WTC11 (cell line): ENCODE measurements at regions not wholly inside any gene's neighbourhood (a gene's known extent, or its start where the extent isn't known, plus 50 kb on each side); places are given as distances from the start of the nearest gene placed in this dataset.
"Not testable (repeated sequence)": the region's sequence is repeated elsewhere in the genome, so short reads cannot be mapped to it uniquely, and the experiment has no call there.

Experiments used
- ATAC-seq: fragments of 200-7000 bp; cut with Tn5 transposase; 2 replicates; pipeline ENCODE4 v1.10.0; 2021; ENCODE audit warnings: mild to moderate bottlenecking, moderate library complexity
- CTCF ChIA-PET: fragments of 300-600 bp; sonication (Branson Sonifier 250); formaldehyde crosslinking; loops from one replicate; lab custom pipeline; 2021; ENCODE audit warnings: antibody characterized with exemption; lab: Charles Lee
- POLR2A ChIA-PET: fragments of 350-600 bp; sonication (Branson Sonifier 250); formaldehyde crosslinking; loops from one replicate; lab custom pipeline; 2021; ENCODE audit warnings: antibody characterized with exemption; lab: Charles Lee
- DNase-seq: peaks from one replicate; pipeline ENCODE4 v3.0.0; 2021; ENCODE audit warnings: low spot score
- H3K27ac Mint-ChIP-seq: 2 replicates; pipeline ENCODE4 v1.8.0; 2021; ENCODE audit warnings: mixed read lengths
- H3K27me3 Mint-ChIP-seq: 2 replicates; pipeline ENCODE4 v1.8.0; 2021; ENCODE audit warnings: low read depth, mild to moderate bottlenecking, moderate library complexity, mixed read lengths
- H3K36me3 Mint-ChIP-seq: 2 replicates; pipeline ENCODE4 v1.8.0; 2021; ENCODE audit warnings: mixed read lengths
- H3K4me1 Mint-ChIP-seq: 2 replicates; pipeline ENCODE4 v1.8.0; 2022; ENCODE audit warnings: mixed read lengths
- H3K4me3 Mint-ChIP-seq: 2 replicates; pipeline ENCODE4 v1.8.0; 2021; ENCODE audit warnings: mild to moderate bottlenecking, moderate library complexity, mixed read lengths
- H3K9me3 Mint-ChIP-seq: 2 replicates; pipeline ENCODE4 v1.8.0; 2021; ENCODE audit warnings: mixed read lengths
- ESRRA ChIP-seq: sonication (generic); formaldehyde crosslinking; IDR thresholded peaks from 2 replicates; pipeline ENCODE4 v1.8.1; 2022; ENCODE audit warnings: mild to moderate bottlenecking, missing genetic modification reagents, borderline replicate concordance
- GTF2I ChIP-seq: fragments of 250-450 bp; sonication (Bioruptor Pico); conservative IDR thresholded peaks from 2 replicates; pipeline ENCODE4 v1.4.0; 2021; ENCODE audit warnings: mild to moderate bottlenecking
- MXD4 ChIP-seq: fragments of 250-450 bp; sonication (Bioruptor Pico); IDR thresholded peaks from 2 replicates; pipeline ENCODE4 v1.8.0; 2021; ENCODE audit warnings: mild to moderate bottlenecking, moderate library complexity, borderline replicate concordance
- SMAD3 ChIP-seq: sonication (generic); formaldehyde crosslinking; IDR thresholded peaks from 2 replicates; pipeline ENCODE4 v1.8.0; 2022; ENCODE audit warnings: missing genetic modification reagents, mild to moderate bottlenecking, borderline replicate concordance
- SOX15 ChIP-seq: fragments of 250-450 bp; sonication (Bioruptor Pico); IDR thresholded peaks from 2 replicates; pipeline ENCODE4 v1.9.0; 2021; ENCODE audit warnings: mild to moderate bottlenecking
- ZNF121 ChIP-seq: sonication (generic); formaldehyde crosslinking; IDR thresholded peaks from 2 replicates; pipeline ENCODE4 v1.8.0; 2023; ENCODE audit warnings: missing genetic modification reagents
- ZNF423 ChIP-seq: fragments of 250-450 bp; sonication (Bioruptor Pico); IDR thresholded peaks from 2 replicates; pipeline ENCODE4 v2.1.2; 2022; ENCODE audit warnings: mild to moderate bottlenecking, moderate library complexity
- TF ChIP-seq, protein P1 (sequence below): sonication (generic); formaldehyde crosslinking; IDR thresholded peaks from 2 replicates; pipeline ENCODE4 v1.8.1; 2022; ENCODE audit warnings: mild to moderate bottlenecking, moderate library complexity, missing genetic modification reagents
- TF ChIP-seq, protein P2 (sequence below): fragments of 250-450 bp; sonication (Bioruptor Pico); IDR thresholded peaks from 2 replicates; pipeline ENCODE4 v1.9.0; 2021; ENCODE audit warnings: mild to moderate bottlenecking, borderline replicate concordance
- TF ChIP-seq, protein P3 (sequence below): sonication (generic); formaldehyde crosslinking; IDR thresholded peaks from 2 replicates; pipeline ENCODE4 v1.8.1; 2023; ENCODE audit warnings: mild to moderate bottlenecking, missing genetic modification reagents
- TF ChIP-seq, protein P4 (sequence below): fragments of 250-450 bp; sonication (Bioruptor Pico); IDR thresholded peaks from 2 replicates; pipeline ENCODE4 v1.9.0; 2021; ENCODE audit warnings: mild to moderate bottlenecking
- TF ChIP-seq, protein P5 (sequence below): sonication (generic); formaldehyde crosslinking; IDR thresholded peaks from 2 replicates; pipeline ENCODE4 v1.8.0; 2022; ENCODE audit warnings: missing genetic modification reagents
- TF ChIP-seq, protein P6 (sequence below): fragments of 250-450 bp; sonication (Bioruptor Pico); IDR thresholded peaks from 2 replicates; pipeline ENCODE4 v1.8.0; 2021; ENCODE audit warnings: mild to moderate bottlenecking

- no peak overlapping the region for H3K4me3 Mint-ChIP-seq
- ATAC-seq (no peak), DNase-seq (no peak)
- H3K27me3 Mint-ChIP-seq = no peaks in the 10 kb centered on the region
- H3K36me3 Mint-ChIP-seq = peaks cover 18% of the 10 kb centered on the region
- H3K27ac Mint-ChIP-seq = no peak overlapping the region
- ChIA-PET POLR2A (no interaction called here), CTCF (interaction anchor here (0.6 kb wide), 1 partner anchor 17 kb away, joined by 5 read pairs; no protein-coding TSS in a partner anchor)
- H3K9me3 Mint-ChIP-seq = peaks cover 4% of the 10 kb centered on the region
- TF ChIP-seq, protein P1, sequence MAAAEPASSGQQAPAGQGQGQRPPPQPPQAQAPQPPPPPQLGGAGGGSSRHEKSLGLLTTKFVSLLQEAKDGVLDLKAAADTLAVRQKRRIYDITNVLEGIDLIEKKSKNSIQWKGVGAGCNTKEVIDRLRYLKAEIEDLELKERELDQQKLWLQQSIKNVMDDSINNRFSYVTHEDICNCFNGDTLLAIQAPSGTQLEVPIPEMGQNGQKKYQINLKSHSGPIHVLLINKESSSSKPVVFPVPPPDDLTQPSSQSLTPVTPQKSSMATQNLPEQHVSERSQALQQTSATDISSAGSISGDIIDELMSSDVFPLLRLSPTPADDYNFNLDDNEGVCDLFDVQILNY (CRISPR knock-in tag) = no peak
- no peak for TF ChIP-seq ZNF121
- TF ChIP-seq, protein P2, sequence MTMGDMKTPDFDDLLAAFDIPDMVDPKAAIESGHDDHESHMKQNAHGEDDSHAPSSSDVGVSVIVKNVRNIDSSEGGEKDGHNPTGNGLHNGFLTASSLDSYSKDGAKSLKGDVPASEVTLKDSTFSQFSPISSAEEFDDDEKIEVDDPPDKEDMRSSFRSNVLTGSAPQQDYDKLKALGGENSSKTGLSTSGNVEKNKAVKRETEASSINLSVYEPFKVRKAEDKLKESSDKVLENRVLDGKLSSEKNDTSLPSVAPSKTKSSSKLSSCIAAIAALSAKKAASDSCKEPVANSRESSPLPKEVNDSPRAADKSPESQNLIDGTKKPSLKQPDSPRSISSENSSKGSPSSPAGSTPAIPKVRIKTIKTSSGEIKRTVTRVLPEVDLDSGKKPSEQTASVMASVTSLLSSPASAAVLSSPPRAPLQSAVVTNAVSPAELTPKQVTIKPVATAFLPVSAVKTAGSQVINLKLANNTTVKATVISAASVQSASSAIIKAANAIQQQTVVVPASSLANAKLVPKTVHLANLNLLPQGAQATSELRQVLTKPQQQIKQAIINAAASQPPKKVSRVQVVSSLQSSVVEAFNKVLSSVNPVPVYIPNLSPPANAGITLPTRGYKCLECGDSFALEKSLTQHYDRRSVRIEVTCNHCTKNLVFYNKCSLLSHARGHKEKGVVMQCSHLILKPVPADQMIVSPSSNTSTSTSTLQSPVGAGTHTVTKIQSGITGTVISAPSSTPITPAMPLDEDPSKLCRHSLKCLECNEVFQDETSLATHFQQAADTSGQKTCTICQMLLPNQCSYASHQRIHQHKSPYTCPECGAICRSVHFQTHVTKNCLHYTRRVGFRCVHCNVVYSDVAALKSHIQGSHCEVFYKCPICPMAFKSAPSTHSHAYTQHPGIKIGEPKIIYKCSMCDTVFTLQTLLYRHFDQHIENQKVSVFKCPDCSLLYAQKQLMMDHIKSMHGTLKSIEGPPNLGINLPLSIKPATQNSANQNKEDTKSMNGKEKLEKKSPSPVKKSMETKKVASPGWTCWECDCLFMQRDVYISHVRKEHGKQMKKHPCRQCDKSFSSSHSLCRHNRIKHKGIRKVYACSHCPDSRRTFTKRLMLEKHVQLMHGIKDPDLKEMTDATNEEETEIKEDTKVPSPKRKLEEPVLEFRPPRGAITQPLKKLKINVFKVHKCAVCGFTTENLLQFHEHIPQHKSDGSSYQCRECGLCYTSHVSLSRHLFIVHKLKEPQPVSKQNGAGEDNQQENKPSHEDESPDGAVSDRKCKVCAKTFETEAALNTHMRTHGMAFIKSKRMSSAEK (CRISPR knock-in tag) = no peak
- TF ChIP-seq MXD4 (CRISPR knock-in tag) = no peak
- no peak for TF ChIP-seq SOX15 (CRISPR knock-in tag)
- no peak for TF ChIP-seq ZNF423 (CRISPR knock-in tag)
- TF ChIP-seq, protein P3, sequence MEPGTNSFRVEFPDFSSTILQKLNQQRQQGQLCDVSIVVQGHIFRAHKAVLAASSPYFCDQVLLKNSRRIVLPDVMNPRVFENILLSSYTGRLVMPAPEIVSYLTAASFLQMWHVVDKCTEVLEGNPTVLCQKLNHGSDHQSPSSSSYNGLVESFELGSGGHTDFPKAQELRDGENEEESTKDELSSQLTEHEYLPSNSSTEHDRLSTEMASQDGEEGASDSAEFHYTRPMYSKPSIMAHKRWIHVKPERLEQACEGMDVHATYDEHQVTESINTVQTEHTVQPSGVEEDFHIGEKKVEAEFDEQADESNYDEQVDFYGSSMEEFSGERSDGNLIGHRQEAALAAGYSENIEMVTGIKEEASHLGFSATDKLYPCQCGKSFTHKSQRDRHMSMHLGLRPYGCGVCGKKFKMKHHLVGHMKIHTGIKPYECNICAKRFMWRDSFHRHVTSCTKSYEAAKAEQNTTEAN (CRISPR knock-in tag) = no peak
- TF ChIP-seq GTF2I (CRISPR knock-in tag) = no peak
- peaks cover 11% of the 10 kb centered on the region for H3K4me1 Mint-ChIP-seq
Measured at GRCh38 chr12:77220586-77220985, 155.2 kb upstream of the E2F7 start.

DNA sequence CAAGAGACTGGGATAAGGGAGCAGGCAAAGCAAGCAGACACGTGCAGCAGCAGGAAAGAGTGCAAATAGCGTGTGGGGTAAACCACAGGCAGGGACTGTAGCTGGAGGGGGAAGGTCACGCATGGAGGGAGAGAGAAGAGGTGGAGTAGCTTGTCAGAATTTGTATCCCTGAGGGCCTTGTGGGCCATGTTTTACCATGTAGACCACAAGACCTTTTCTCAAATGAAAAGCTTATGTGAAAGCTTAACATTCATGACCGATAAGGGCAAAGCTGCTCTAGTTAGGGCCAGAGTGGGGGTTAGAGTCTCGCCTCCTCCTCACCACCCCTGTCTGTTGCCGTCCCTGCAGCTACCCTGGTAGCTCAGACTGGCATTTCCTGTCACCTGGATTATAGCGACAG is 152.9 kb upstream of the E2F7 start:
- Mint-ChIP-seq H3K36me3 (peaks cover 20% of the 10 kb centered on the region), H3K27me3 (no peaks in the 10 kb centered on the region), H3K4me1 (peaks cover 20% of the 10 kb centered on the region)
- POLR2A ChIA-PET = no interaction called here
- TF ChIP-seq, protein P4, sequence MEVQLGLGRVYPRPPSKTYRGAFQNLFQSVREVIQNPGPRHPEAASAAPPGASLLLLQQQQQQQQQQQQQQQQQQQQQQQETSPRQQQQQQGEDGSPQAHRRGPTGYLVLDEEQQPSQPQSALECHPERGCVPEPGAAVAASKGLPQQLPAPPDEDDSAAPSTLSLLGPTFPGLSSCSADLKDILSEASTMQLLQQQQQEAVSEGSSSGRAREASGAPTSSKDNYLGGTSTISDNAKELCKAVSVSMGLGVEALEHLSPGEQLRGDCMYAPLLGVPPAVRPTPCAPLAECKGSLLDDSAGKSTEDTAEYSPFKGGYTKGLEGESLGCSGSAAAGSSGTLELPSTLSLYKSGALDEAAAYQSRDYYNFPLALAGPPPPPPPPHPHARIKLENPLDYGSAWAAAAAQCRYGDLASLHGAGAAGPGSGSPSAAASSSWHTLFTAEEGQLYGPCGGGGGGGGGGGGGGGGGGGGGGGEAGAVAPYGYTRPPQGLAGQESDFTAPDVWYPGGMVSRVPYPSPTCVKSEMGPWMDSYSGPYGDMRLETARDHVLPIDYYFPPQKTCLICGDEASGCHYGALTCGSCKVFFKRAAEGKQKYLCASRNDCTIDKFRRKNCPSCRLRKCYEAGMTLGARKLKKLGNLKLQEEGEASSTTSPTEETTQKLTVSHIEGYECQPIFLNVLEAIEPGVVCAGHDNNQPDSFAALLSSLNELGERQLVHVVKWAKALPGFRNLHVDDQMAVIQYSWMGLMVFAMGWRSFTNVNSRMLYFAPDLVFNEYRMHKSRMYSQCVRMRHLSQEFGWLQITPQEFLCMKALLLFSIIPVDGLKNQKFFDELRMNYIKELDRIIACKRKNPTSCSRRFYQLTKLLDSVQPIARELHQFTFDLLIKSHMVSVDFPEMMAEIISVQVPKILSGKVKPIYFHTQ (CRISPR knock-in tag) = no peak
- TF ChIP-seq, protein P5, sequence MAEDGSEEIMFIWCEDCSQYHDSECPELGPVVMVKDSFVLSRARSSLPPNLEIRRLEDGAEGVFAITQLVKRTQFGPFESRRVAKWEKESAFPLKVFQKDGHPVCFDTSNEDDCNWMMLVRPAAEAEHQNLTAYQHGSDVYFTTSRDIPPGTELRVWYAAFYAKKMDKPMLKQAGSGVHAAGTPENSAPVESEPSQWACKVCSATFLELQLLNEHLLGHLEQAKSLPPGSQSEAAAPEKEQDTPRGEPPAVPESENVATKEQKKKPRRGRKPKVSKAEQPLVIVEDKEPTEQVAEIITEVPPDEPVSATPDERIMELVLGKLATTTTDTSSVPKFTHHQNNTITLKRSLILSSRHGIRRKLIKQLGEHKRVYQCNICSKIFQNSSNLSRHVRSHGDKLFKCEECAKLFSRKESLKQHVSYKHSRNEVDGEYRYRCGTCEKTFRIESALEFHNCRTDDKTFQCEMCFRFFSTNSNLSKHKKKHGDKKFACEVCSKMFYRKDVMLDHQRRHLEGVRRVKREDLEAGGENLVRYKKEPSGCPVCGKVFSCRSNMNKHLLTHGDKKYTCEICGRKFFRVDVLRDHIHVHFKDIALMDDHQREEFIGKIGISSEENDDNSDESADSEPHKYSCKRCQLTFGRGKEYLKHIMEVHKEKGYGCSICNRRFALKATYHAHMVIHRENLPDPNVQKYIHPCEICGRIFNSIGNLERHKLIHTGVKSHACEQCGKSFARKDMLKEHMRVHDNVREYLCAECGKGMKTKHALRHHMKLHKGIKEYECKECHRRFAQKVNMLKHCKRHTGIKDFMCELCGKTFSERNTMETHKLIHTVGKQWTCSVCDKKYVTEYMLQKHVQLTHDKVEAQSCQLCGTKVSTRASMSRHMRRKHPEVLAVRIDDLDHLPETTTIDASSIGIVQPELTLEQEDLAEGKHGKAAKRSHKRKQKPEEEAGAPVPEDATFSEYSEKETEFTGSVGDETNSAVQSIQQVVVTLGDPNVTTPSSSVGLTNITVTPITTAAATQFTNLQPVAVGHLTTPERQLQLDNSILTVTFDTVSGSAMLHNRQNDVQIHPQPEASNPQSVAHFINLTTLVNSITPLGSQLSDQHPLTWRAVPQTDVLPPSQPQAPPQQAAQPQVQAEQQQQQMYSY (CRISPR knock-in tag) = no peak
- TF ChIP-seq MXD4 (CRISPR knock-in tag) = no peak
- TF ChIP-seq, protein P6, sequence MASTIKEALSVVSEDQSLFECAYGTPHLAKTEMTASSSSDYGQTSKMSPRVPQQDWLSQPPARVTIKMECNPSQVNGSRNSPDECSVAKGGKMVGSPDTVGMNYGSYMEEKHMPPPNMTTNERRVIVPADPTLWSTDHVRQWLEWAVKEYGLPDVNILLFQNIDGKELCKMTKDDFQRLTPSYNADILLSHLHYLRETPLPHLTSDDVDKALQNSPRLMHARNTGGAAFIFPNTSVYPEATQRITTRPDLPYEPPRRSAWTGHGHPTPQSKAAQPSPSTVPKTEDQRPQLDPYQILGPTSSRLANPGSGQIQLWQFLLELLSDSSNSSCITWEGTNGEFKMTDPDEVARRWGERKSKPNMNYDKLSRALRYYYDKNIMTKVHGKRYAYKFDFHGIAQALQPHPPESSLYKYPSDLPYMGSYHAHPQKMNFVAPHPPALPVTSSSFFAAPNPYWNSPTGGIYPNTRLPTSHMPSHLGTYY (CRISPR knock-in tag) = no peak
- TF ChIP-seq ESRRA (CRISPR knock-in tag) = no peak
- no peak for TF ChIP-seq SMAD3 (CRISPR knock-in tag)
- TF ChIP-seq, all 79 proteins: peak for 0
- no peak; the same call in 1 of the 2 replicates for ATAC-seq
- no peak overlapping the region for H3K4me3 Mint-ChIP-seq
- H3K9me3 Mint-ChIP-seq = peaks cover 6% of the 10 kb centered on the region
- CTCF ChIA-PET = no interaction called here
- DNase-seq = no peak
- no peak overlapping the region for H3K27ac Mint-ChIP-seq

GRCh38 chr12:77216136-77216535 is 150.8 kb upstream of the E2F7 start:
- H3K4me1 Mint-ChIP-seq = peaks cover 23% of the 10 kb centered on the region
- peaks cover 23% of the 10 kb centered on the region for H3K36me3 Mint-ChIP-seq
- DNase-seq, H3K27ac Mint-ChIP-seq, H3K4me3 Mint-ChIP-seq, ATAC-seq, H3K27me3 Mint-ChIP-seq, CTCF ChIA-PET: not testable (repeated sequence)
- peaks cover 15% of the 10 kb centered on the region for H3K9me3 Mint-ChIP-seq
- POLR2A ChIA-PET = interaction anchor here (0.5 kb wide), 1 partner anchor 11 kb away, joined by 5 read pairs; no protein-coding TSS in a partner anchor
